Panc1 (cell line): ENCODE measurements at regions not wholly inside any gene's neighbourhood (a gene's known extent, or its start where the extent isn't known, plus 50 kb on each side); places are given as distances from the start of the nearest gene placed in this dataset.

Experiments used
- ATAC-seq: fragments of 200-7000 bp; cut with Tn5 transposase; 2 replicates; pipeline ENCODE4 v1.9.1; 2020; ENCODE audit warnings: mild to moderate bottlenecking, moderate library complexity
- BruUV-seq: library from RNA; stranded (reverse); fragments of 400-500 nt; replicated peaks from 2 replicates; lab custom pipeline; 2021; lab: Mats Ljungman, UMichigan
- CTCF ChIA-PET: fragments of 300-600 bp; sonication (Branson Sonifier 250); formaldehyde crosslinking; loops from one replicate; lab custom pipeline; 2022; ENCODE audit warnings: antibody characterized with exemption; lab: Charles Lee
- POLR2A ChIA-PET: fragments of 300-600 bp; sonication (Branson Sonifier 250); formaldehyde crosslinking; loops from one replicate; lab custom pipeline; 2022; ENCODE audit warnings: antibody characterized with exemption; lab: Charles Lee
- DNase-seq: peaks from one replicate; pipeline ENCODE4 v3.0.0-alpha.2; 2010; ENCODE audit warnings: low read depth, low spot score
- H3K27ac ChIP-seq: 2 replicates; pipeline ENCODE4 v1.5.1; 2011; ENCODE audit warnings: mild to moderate bottlenecking, low read length, inconsistent platforms
- H3K27me3 ChIP-seq: fragments of 200-500 bp; sonication (Bioruptor generic); 2 replicates; pipeline ENCODE4 v1.6.0; 2014; ENCODE audit warnings: low read length, inconsistent platforms; ENCODE audit not compliant: control insufficient read depth, insufficient read depth
- H3K36me3 ChIP-seq: fragments of 200-500 bp; sonication (Bioruptor generic); 2 replicates; pipeline ENCODE4 v1.5.1; 2014; ENCODE audit warnings: inconsistent platforms, mild to moderate bottlenecking, low read length, moderate library complexity; ENCODE audit not compliant: control insufficient read depth, insufficient read depth
- H3K4me1 ChIP-seq: 2 replicates; pipeline ENCODE4 v1.5.1; 2011; ENCODE audit warnings: inconsistent platforms, mild to moderate bottlenecking, low read length, moderate library complexity; ENCODE audit not compliant: control insufficient read depth, insufficient read depth
- H3K4me3 ChIP-seq, 2 experiments: 2 replicates each; pipeline ENCODE4 v1.5.1; 2011 to 2012; ENCODE audit warnings: low read depth in 2 of 2, low read length in 2 of 2, mild to moderate bottlenecking in 2 of 2, inconsistent platforms in 1 of 2, moderate library complexity in 1 of 2
- H3K9me3 ChIP-seq: fragments of 200-500 bp; sonication (Bioruptor generic); 2 replicates; pipeline ENCODE4 v1.5.1; 2014; ENCODE audit warnings: low read depth, mild to moderate bottlenecking, inconsistent platforms, low read length, moderate library complexity; ENCODE audit not compliant: control insufficient read depth, insufficient read depth
- POLR2AphosphoS5 ChIP-seq: IDR thresholded peaks from 2 replicates; pipeline ENCODE4 v1.6.1; 2012; ENCODE audit warnings: mild to moderate bottlenecking, low read depth, low read length, moderate library complexity
- SIN3A ChIP-seq: IDR thresholded peaks from 2 replicates; pipeline ENCODE4 v1.6.1; 2012; ENCODE audit warnings: low read depth, mild to moderate bottlenecking, low read length, moderate library complexity, borderline replicate concordance; ENCODE audit not compliant: insufficient read depth
- TCF7L2 ChIP-seq: IDR thresholded peaks from 2 replicates; pipeline ENCODE4 v1.6.1; 2011; ENCODE audit warnings: mild to moderate bottlenecking, low read depth, low read length, inconsistent platforms
- in situ Hi-C: cut with HindIII; loops from 2 replicates; pipeline ENCODE4 v1.10.0; 2016; ENCODE audit warnings: low sequenced_read_pairs, low pct_unique_long_range_greater_than_20kb
- intact Hi-C: fragments of 100-400 bp; cut with micrococcal nuclease; formaldehyde crosslinking; loops from one replicate; pipeline ENCODE4 v1.10.0; 2022; ENCODE audit not compliant: unreplicated experiment
- TF ChIP-seq, protein P1 (sequence below), 2 experiments: IDR thresholded peaks; 2 replicates each; pipeline ENCODE4 v1.6.1; 2011 to 2012; ENCODE audit warnings: low read depth in 2 of 2, control low read depth in 1 of 2, low read length in 1 of 2, mild to moderate bottlenecking in 1 of 2, moderate library complexity in 1 of 2; ENCODE audit not compliant: insufficient read depth in 1 of 2
- TF ChIP-seq, protein P2 (sequence below): fragments of 450-650 bp; IDR thresholded peaks from 2 replicates; pipeline ENCODE4 v1.5.1; 2017; ENCODE audit warnings: mild to moderate bottlenecking

DNA sequence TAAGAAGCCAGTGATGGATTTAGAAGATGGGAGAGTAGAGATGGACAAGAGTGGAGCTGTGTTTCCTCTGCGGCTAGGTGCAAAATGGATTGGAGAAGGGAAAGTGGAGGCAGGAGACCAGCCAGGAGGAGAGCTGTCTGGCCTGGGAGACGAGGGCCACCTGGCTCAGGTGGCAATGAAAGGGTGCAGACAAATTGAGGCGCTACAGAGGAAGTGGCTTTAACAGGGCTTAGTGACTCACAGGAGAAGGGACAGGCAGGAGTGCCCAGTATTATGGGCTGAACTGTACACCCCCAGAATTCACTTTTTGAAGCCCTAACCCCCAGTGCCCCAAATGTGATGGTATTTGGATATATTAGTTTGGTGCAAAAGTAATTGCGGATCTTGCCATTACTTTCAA, 65.6 kb upstream of the DUSP5 start:
- Histone ChIP-seq H3K4me3 (no peak overlapping the region), H3K4me1 (no peaks in the 10 kb centered on the region), H3K27ac (no peak overlapping the region), H3K36me3 (no peaks in the 10 kb centered on the region), H3K27me3 (no peaks in the 10 kb centered on the region), H3K9me3 (no peaks in the 10 kb centered on the region)
- TF ChIP-seq TCF7L2, result no peak
- TF ChIP-seq, protein P1, sequence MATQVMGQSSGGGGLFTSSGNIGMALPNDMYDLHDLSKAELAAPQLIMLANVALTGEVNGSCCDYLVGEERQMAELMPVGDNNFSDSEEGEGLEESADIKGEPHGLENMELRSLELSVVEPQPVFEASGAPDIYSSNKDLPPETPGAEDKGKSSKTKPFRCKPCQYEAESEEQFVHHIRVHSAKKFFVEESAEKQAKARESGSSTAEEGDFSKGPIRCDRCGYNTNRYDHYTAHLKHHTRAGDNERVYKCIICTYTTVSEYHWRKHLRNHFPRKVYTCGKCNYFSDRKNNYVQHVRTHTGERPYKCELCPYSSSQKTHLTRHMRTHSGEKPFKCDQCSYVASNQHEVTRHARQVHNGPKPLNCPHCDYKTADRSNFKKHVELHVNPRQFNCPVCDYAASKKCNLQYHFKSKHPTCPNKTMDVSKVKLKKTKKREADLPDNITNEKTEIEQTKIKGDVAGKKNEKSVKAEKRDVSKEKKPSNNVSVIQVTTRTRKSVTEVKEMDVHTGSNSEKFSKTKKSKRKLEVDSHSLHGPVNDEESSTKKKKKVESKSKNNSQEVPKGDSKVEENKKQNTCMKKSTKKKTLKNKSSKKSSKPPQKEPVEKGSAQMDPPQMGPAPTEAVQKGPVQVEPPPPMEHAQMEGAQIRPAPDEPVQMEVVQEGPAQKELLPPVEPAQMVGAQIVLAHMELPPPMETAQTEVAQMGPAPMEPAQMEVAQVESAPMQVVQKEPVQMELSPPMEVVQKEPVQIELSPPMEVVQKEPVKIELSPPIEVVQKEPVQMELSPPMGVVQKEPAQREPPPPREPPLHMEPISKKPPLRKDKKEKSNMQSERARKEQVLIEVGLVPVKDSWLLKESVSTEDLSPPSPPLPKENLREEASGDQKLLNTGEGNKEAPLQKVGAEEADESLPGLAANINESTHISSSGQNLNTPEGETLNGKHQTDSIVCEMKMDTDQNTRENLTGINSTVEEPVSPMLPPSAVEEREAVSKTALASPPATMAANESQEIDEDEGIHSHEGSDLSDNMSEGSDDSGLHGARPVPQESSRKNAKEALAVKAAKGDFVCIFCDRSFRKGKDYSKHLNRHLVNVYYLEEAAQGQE (IDR thresholded peaks at IDR 0.05; ENCODE audit: insufficient read depth in 1 of 2, low read depth in 2 of 2, low read length in 1 of 2), result no peak
- TF ChIP-seq, protein P2, sequence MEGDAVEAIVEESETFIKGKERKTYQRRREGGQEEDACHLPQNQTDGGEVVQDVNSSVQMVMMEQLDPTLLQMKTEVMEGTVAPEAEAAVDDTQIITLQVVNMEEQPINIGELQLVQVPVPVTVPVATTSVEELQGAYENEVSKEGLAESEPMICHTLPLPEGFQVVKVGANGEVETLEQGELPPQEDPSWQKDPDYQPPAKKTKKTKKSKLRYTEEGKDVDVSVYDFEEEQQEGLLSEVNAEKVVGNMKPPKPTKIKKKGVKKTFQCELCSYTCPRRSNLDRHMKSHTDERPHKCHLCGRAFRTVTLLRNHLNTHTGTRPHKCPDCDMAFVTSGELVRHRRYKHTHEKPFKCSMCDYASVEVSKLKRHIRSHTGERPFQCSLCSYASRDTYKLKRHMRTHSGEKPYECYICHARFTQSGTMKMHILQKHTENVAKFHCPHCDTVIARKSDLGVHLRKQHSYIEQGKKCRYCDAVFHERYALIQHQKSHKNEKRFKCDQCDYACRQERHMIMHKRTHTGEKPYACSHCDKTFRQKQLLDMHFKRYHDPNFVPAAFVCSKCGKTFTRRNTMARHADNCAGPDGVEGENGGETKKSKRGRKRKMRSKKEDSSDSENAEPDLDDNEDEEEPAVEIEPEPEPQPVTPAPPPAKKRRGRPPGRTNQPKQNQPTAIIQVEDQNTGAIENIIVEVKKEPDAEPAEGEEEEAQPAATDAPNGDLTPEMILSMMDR, result no peak
- TF ChIP-seq SIN3A, result no peak
- no peak for TF ChIP-seq POLR2AphosphoS5
- BruUV-seq, result no TSS peak
- ATAC-seq, result no peak
- in situ Hi-C loops, result no loop called here
- DNase-seq, result no peak
- POLR2A ChIA-PET, result no interaction called here
- intact Hi-C loops, result no loop called here
- CTCF ChIA-PET, result no interaction called here

DNA sequence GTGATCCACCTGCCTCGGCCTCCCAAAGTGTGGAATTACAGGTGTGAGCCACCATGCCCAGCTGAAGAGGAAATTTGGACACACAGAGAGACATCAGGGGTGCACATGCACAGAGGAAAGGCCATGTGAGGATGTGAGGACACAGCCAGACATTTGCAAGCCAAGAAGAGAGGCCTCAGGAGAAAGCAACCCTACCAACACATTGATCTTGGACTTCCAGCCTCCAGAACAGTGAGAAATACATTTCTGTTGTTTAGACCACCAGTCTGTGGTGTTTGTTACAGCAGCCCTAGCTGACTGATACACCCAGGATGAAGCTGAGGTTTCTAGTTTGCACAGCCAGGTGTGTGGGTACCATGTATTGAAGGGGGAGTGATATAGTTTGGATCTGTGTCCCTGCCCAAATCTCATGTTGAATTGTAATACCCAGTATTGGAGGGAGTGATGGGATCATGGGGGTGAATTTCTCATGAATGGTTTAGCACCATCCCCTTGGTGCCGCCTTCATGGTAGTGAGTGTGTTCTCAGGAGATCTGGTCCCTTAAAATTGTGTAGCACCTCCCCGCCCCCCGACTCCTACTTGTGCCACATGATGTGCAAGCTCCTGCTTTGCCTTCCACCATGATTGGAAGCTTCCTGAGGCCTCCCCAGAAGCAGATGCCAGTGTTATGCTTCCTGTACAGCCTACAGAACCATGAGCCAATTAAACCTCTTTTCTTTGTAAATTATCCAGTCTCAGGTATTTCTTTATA, 64.7 kb upstream of the DUSP5 start:
- no peak overlapping the region for H3K4me3 ChIP-seq
- CTCF ChIA-PET, result no interaction called here
- DNase-seq, result no peak
- H3K36me3 ChIP-seq, result no peaks in the 10 kb centered on the region
- POLR2A ChIA-PET, result no interaction called here
- no peaks in the 10 kb centered on the region for H3K27me3 ChIP-seq
- no TSS peak for BruUV-seq
- TF ChIP-seq SIN3A, result no peak
- TF ChIP-seq, protein P2, result no peak
- no peak for ATAC-seq
- intact Hi-C loops, result no loop called here
- H3K4me1 ChIP-seq, result no peaks in the 10 kb centered on the region
- in situ Hi-C loops, result no loop called here
- H3K27ac ChIP-seq, result no peak overlapping the region
- no peaks in the 10 kb centered on the region for H3K9me3 ChIP-seq
